C4-2B (cell line): ENCODE measurements at regions not wholly inside any gene's neighbourhood (a gene's known extent, or its start where the extent isn't known, plus 50 kb on each side); places are given as distances from the start of the nearest gene placed in this dataset.

Experiments used
- H3K27ac ChIP-seq: fragments of 450-650 bp; 2 replicates; pipeline ENCODE4 v1.5.1; 2017
- ZFX ChIP-seq: fragments of 450-650 bp; IDR thresholded peaks from 2 replicates; pipeline ENCODE4 v1.6.1; 2017
- TF ChIP-seq, protein P1 (sequence below): fragments of 450-650 bp; conservative IDR thresholded peaks from 2 replicates; pipeline ENCODE4 v1.5.1; 2017; ENCODE audit warnings: mild to moderate bottlenecking

DNA sequence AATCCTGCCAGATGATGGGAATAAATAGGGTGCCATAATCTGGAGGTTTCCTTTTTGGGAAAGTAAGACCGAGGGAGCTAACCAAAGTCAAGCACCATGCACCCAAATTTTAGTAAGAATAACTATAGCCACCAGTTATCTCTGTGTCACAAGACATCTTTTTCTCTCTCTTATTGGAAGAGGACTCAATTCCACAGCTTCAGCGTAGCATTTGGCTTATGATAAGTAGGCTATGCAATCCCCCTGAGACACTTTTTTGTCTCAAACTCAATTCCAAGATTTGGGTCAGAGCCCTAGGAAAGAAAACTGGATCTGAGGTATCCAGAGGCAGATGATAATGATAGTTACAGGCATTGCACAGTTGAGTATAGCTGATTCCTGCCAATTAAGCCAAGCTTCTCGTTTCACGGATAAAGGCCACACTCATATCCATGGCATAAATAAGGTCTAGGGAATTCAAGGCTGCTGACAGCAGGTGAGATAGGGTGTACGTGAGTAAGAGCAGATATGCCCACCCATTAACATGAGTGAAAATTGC, 425.2 kb upstream of the CNTNAP2 start:
- no peak overlapping the region for H3K27ac ChIP-seq
- TF ChIP-seq, protein P1, sequence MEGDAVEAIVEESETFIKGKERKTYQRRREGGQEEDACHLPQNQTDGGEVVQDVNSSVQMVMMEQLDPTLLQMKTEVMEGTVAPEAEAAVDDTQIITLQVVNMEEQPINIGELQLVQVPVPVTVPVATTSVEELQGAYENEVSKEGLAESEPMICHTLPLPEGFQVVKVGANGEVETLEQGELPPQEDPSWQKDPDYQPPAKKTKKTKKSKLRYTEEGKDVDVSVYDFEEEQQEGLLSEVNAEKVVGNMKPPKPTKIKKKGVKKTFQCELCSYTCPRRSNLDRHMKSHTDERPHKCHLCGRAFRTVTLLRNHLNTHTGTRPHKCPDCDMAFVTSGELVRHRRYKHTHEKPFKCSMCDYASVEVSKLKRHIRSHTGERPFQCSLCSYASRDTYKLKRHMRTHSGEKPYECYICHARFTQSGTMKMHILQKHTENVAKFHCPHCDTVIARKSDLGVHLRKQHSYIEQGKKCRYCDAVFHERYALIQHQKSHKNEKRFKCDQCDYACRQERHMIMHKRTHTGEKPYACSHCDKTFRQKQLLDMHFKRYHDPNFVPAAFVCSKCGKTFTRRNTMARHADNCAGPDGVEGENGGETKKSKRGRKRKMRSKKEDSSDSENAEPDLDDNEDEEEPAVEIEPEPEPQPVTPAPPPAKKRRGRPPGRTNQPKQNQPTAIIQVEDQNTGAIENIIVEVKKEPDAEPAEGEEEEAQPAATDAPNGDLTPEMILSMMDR = no peak
- TF ChIP-seq ZFX = no peak

DNA sequence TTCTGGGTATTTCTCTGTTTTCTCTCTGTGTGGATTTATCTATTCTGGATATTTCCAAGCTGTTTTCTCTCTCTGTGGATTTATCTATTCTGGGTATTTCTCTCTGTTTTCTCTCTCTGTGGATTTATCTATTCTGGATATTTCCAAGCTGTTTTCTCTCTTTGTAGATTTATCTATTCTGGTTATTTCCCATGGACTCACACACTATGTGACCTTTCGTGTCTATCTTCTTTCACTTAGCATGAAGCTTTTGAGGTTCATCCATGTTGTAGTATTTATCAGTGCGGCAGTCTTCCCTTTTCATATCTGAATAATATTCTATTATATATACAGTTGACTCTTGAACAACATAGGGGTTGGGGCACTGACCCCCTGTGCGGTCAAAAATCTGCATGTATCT, 435.0 kb upstream of the CNTNAP2 start:
- no peak overlapping the region for H3K27ac ChIP-seq
- TF ChIP-seq ZFX = no peak
- TF ChIP-seq, protein P1 = no peak

DNA sequence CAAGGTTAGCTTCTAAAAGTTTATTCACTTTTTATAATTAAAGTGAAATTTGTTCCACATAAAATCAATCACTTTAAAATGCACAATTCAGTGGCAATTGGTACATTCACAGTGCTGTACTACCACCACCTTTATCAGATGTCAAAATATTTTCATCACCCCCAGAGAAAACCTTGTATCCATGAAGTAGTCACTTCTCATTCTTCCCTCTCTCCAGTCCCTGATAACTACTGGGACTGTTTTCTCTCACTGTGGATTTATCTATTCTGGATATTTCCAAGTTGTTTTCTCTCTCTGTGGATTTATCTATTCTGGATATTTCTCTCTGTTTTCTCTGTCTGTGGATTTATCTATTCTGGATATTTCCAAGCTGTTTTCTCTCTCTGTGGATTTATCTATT, 435.4 kb upstream of the CNTNAP2 start:
- no peak overlapping the region for H3K27ac ChIP-seq
- no peak for TF ChIP-seq ZFX
- TF ChIP-seq, protein P1 = no peak

DNA sequence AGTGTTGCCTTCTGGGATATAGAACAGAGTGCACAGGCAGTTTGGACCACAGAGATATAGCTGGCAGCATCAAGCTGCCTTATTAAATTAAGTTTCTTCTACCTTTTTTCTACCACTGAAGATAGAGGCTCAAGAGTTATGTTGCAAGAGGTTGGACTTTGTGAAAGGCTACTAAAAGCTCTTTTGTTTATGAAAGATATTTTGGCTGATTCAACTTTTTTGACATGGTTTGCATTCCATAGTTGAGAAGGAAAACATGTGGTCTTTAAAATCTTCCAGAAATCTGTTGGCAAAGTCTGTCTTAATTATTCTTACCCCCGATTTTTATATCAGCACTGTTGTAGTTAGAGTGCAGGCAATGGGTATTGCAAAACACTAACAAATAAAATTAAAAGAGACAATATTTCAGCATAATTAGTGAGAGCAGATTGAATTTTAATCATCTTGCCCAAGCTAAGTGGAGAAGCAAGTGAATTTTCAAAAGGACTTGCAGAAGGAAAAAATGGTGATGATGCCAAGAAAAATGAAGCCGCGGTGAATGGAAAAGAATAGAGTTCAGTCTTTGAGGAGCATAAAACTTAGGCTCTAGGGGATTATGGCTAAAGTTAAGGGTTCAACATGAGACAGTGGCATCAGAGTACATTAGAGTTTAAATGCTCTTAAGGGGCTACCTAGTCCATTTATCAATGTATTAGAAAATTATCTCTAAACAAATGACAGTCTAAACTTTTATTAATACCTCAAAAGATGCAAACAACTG, 450.9 kb upstream of the CNTNAP2 start:
- no peak overlapping the region for H3K27ac ChIP-seq
- TF ChIP-seq, protein P1 = no peak
- no peak for TF ChIP-seq ZFX

DNA sequence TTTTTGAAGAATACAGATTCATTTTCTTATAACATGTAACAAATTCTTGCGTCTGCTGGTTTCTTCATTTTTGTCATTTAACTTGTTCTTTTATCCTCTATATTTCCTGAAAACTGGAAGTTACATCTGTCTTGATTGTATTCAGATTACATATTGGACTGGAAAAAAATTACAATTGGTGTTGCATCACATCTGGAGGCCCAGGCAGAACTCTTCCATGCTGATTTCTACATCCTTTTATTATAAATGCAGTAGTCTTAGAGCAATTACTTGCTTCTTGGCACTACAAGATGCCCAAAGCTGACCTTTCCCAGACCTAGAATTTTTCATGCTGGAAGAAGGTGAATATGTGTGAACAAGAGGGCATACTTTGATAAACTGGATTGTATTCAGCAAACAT, 460.9 kb upstream of the CNTNAP2 start:
- TF ChIP-seq, protein P1 = no peak
- TF ChIP-seq ZFX = no peak
- H3K27ac ChIP-seq = no peak overlapping the region

DNA sequence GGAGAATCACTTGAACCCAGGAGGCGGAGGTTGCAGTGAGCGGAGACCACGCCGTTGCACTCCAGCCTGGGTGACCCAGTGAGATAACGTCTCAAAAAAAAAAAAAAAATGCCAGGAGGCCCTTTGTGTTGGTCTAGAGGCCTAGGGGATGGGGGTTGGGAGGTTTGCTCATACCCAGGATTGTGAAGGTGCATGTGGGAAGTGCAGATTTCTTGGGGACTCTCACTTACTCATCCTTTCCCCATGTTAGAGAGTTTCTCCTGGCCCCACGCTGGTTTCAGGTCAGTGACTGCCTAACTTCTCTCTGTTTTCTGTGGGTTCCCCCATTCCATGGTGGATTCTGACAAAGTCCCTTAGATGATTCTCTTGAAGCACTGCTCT, 471.5 kb upstream of the CNTNAP2 start:
- no peak for TF ChIP-seq ZFX
- TF ChIP-seq, protein P1 = no peak
- H3K27ac ChIP-seq = no peak overlapping the region

DNA sequence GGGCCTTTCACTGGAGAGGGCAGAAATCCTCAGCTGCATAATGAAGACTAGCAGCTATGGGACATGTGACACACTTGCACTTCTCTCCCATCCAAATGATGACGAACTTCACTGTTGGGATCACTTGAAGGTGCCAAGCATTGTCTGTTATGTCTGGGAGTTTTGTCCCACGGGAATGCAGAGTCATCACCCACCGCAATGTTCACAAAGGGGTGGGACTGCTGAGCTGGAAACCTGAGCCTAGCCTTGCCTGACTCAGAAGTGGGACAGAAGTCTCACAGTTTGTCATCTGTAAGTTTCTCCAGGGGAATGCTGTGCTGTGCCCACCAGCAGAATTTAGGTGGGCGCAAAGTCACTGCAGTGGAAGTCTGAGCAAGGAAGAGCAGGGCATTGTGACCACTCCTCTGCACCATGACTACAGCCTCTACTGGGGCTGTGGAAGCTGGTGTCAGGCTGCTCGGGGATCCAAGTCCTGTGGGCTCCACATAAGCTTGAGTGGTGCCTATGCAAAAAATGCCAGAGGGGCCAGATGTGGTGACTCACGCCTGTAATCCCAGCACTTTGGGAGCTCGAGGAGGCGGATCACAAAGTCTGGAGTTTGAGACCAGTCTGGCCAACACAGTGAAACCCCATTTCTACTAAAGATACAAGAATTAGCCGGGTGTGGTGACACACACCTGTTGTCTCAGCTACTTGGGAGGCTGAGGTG, 472.0 kb upstream of the CNTNAP2 start:
- no peak for TF ChIP-seq ZFX
- TF ChIP-seq, protein P1 = no peak
- H3K27ac ChIP-seq = no peak overlapping the region
